Psoas muscle (tissue), 7 donors: ENCODE measurements at regions not wholly inside any gene's neighbourhood (a gene's known extent, or its start where the extent isn't known, plus 50 kb on each side); places are given as distances from the start of the nearest gene placed in this dataset.
"Not testable (repeated sequence)": the region's sequence is repeated elsewhere in the genome, so short reads cannot be mapped to it uniquely, and the experiment has no call there.

Experiments
- ATAC-seq, 4 donors: fragments of 200-7000 bp; cut with Tn5 transposase; one replicate each; pipeline ENCODE4 v1.9.1; 2020; ENCODE audit warnings: moderate library complexity in 3 of 4, mild to moderate bottlenecking in 2 of 4
- DNase-seq, 2 donors: peaks; one replicate each; pipeline ENCODE4 v3.0.0-alpha.2; 2020
- H3K27ac ChIP-seq: fragments of 200-600 bp; one replicate; pipeline ENCODE4 v1.8.0; 2022
- H3K27me3 ChIP-seq, 3 donors: fragments of 200-600 bp in 1 of 3; one replicate each; pipeline versions ENCODE4 v1.6.1 to v1.8.0; 2013 to 2022; ENCODE audit warnings: low read length in 2 of 3, mild to moderate bottlenecking in 2 of 3, moderate library complexity in 1 of 3; ENCODE audit not compliant: insufficient read depth in 3 of 3
- H3K36me3 ChIP-seq, 2 donors: fragments of 200-600 bp in 1 of 2; one replicate each; pipeline versions ENCODE4 v1.6.1 to v1.8.0; 2013 to 2022; ENCODE audit warnings: low read depth in 1 of 2, mild to moderate bottlenecking in 1 of 2, moderate library complexity in 1 of 2; ENCODE audit not compliant: insufficient read depth in 1 of 2
- H3K4me1 ChIP-seq: fragments of 200-600 bp; one replicate; pipeline ENCODE4 v1.8.0; 2022
- H3K4me3 ChIP-seq: fragments of 200-600 bp; one replicate; pipeline ENCODE4 v1.8.0; 2022; ENCODE audit warnings: mild to moderate bottlenecking
- H3K9me3 ChIP-seq: fragments of 200-600 bp; one replicate; pipeline ENCODE4 v1.8.0; 2022
- CTCF ChIP-seq: fragments of 200-600 bp; IDR thresholded peaks from one replicate; pipeline ENCODE4 v1.8.0; 2022; ENCODE audit warnings: antibody characterized with exemption
- WGBS, 3 donors: extraction: QIAGEN DNeasy Blood & Tissue Kit; methylation state at CpG; one replicate each; pipeline versions ENCODE4 v1.1.6 to v1.1.7; 2013; 5-methylcytosine and 5-hydroxymethylcytosine counted together
- intact Hi-C, 2 donors: fragments of 100-400 bp; cut with DNase I; formaldehyde crosslinking; loops; one replicate each; pipeline versions ENCODE4 v1.11.0 to v1.14.2; 2022
- donor health status: healthy with polysubstance abuse.
- donor health status: DM: no; HTN: no; CAD: no; lungs with moderate emphysema.
- donor health status: Bipolar disorder and iron deficiency.
- donor health status: healthy.
- donor health status: DM: yes; HTN: yes; CAD: no.
- donor health status: DM: no; HTN: no; CAD: no.
- donor health status: DM: yes; HTN: yes; CAD: no.

- H3K27ac ChIP-seq = no peak overlapping the region
- no peaks in the 10 kb centered on the region for H3K27me3 ChIP-seq
- no peaks in the 10 kb centered on the region for H3K4me1 ChIP-seq
- ATAC-seq (no peak), DNase-seq (no peak)
- intact Hi-C loops = no loop called here
- no peaks in the 10 kb centered on the region for H3K36me3 ChIP-seq
- no peaks in the 10 kb centered on the region for H3K9me3 ChIP-seq
- TF ChIP-seq CTCF = no peak
- H3K4me3 ChIP-seq = no peak overlapping the region
- 88 to 94% (median 92%) methylated on average over 1 of the region's 1 CpG for WGBS, 3 donors
Observed at GRCh38 chr2:19171409-19171808, 187.0 kb downstream of the OSR1 start.

- ATAC-seq (no peak), DNase-seq (no peak)
- Histone ChIP-seq H3K27ac (no peak overlapping the region), H3K27me3 (no peaks in the 10 kb centered on the region), H3K4me3 (no peak overlapping the region), H3K4me1 (no peaks in the 10 kb centered on the region), H3K36me3 (no peaks in the 10 kb centered on the region), H3K9me3 (no peaks in the 10 kb centered on the region)
- TF ChIP-seq CTCF = no peak
- 76 to 85% (median 80%) methylated on average over 2 of the region's 2 CpGs for WGBS, 3 donors
- intact Hi-C loops = no loop called here
Observed at GRCh38 chr2:19169134-19169768, 189.2 kb downstream of the OSR1 start.

GRCh38 chr2:19164099-19164498 is 194.3 kb downstream of the OSR1 start:
- ATAC-seq, intact Hi-C loops: not testable (repeated sequence)
- 43 to 62% (median 59%) methylated on average over 8 to 9 of the region's 9 CpGs for WGBS, 3 donors

GRCh38 chr2:19158896-19159295 is 199.5 kb downstream of the OSR1 start:
- no peak for ATAC-seq

More at GRCh38 chr2:19164099-19164498, 194.3 kb downstream of the OSR1 start:
- H3K4me3 ChIP-seq, H3K27ac ChIP-seq, DNase-seq, H3K9me3 ChIP-seq, H3K4me1 ChIP-seq, H3K36me3 ChIP-seq, H3K27me3 ChIP-seq: not testable (repeated sequence)

GRCh38 chr2:19158211-19158610 is 200.2 kb downstream of the OSR1 start:
- WGBS, 3 donors = 32 to 61% (median 33%) methylated on average over 1 of the region's 1 CpG
- intact Hi-C loops = no loop called here
- H3K4me1 ChIP-seq = no peaks in the 10 kb centered on the region
- no peak for ATAC-seq
- H3K27ac ChIP-seq = no peak overlapping the region
- TF ChIP-seq CTCF = no peak
- DNase-seq = no peak
- no peak overlapping the region for H3K4me3 ChIP-seq
- H3K36me3 ChIP-seq = no peaks in the 10 kb centered on the region
- no peaks in the 10 kb centered on the region for H3K27me3 ChIP-seq
- no peaks in the 10 kb centered on the region for H3K9me3 ChIP-seq

More at GRCh38 chr2:19158896-19159295, 199.5 kb downstream of the OSR1 start:
- Histone ChIP-seq H3K27ac (no peak overlapping the region), H3K36me3 (no peaks in the 10 kb centered on the region), H3K9me3 (no peaks in the 10 kb centered on the region), H3K4me1 (no peaks in the 10 kb centered on the region), H3K4me3 (no peak overlapping the region), H3K27me3 (no peaks in the 10 kb centered on the region)
- intact Hi-C loops = no loop called here
- TF ChIP-seq CTCF = no peak
- no peak for DNase-seq
- 80 to 82% (median 81%) methylated on average over 4 of the region's 4 CpGs for WGBS, 3 donors
